Panc1 (cell line): ENCODE measurements at regions not wholly inside any gene's neighbourhood (a gene's known extent, or its start where the extent isn't known, plus 50 kb on each side); places are given as distances from the start of the nearest gene placed in this dataset.

Experiments
- POLR2AphosphoS5 ChIP-seq: IDR thresholded peaks from 2 replicates; pipeline ENCODE4 v1.6.1; 2012; ENCODE audit warnings: mild to moderate bottlenecking, low read depth, low read length, moderate library complexity
- SIN3A ChIP-seq: IDR thresholded peaks from 2 replicates; pipeline ENCODE4 v1.6.1; 2012; ENCODE audit warnings: low read depth, mild to moderate bottlenecking, low read length, moderate library complexity, borderline replicate concordance; ENCODE audit not compliant: insufficient read depth
- TCF7L2 ChIP-seq: IDR thresholded peaks from 2 replicates; pipeline ENCODE4 v1.6.1; 2011; ENCODE audit warnings: mild to moderate bottlenecking, low read depth, low read length, inconsistent platforms
- TF ChIP-seq, protein P1 (sequence below): fragments of 450-650 bp; IDR thresholded peaks from 2 replicates; pipeline ENCODE4 v1.5.1; 2017; ENCODE audit warnings: mild to moderate bottlenecking
- TF ChIP-seq, protein P2 (sequence below), 2 experiments: IDR thresholded peaks; 2 replicates each; pipeline ENCODE4 v1.6.1; 2011 to 2012; ENCODE audit warnings: low read depth in 2 of 2, control low read depth in 1 of 2, low read length in 1 of 2, mild to moderate bottlenecking in 1 of 2, moderate library complexity in 1 of 2; ENCODE audit not compliant: insufficient read depth in 1 of 2

DNA sequence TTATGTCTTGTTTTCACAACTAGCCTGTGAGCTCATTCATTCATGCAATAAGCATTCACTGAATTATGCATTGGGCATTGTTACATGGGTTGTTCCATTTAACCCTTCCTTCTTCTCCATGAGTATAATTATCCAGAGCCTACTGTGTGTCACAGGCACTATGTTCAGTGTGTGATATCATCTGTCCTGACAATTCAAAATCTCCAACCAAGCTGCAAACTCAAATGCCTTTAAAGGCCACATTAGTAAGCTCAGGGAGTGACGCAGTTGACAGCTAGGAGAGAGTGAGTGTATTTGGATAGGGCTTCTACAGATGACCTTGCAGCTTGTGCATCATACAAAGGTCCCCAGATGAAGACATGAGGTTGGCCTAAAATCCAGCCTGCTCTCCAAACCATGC, 289.5 kb downstream of the OMA1 start:
- TF ChIP-seq, protein P1, sequence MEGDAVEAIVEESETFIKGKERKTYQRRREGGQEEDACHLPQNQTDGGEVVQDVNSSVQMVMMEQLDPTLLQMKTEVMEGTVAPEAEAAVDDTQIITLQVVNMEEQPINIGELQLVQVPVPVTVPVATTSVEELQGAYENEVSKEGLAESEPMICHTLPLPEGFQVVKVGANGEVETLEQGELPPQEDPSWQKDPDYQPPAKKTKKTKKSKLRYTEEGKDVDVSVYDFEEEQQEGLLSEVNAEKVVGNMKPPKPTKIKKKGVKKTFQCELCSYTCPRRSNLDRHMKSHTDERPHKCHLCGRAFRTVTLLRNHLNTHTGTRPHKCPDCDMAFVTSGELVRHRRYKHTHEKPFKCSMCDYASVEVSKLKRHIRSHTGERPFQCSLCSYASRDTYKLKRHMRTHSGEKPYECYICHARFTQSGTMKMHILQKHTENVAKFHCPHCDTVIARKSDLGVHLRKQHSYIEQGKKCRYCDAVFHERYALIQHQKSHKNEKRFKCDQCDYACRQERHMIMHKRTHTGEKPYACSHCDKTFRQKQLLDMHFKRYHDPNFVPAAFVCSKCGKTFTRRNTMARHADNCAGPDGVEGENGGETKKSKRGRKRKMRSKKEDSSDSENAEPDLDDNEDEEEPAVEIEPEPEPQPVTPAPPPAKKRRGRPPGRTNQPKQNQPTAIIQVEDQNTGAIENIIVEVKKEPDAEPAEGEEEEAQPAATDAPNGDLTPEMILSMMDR, result no peak
- no peak for TF ChIP-seq SIN3A
- TF ChIP-seq TCF7L2, result no peak
- TF ChIP-seq, protein P2, sequence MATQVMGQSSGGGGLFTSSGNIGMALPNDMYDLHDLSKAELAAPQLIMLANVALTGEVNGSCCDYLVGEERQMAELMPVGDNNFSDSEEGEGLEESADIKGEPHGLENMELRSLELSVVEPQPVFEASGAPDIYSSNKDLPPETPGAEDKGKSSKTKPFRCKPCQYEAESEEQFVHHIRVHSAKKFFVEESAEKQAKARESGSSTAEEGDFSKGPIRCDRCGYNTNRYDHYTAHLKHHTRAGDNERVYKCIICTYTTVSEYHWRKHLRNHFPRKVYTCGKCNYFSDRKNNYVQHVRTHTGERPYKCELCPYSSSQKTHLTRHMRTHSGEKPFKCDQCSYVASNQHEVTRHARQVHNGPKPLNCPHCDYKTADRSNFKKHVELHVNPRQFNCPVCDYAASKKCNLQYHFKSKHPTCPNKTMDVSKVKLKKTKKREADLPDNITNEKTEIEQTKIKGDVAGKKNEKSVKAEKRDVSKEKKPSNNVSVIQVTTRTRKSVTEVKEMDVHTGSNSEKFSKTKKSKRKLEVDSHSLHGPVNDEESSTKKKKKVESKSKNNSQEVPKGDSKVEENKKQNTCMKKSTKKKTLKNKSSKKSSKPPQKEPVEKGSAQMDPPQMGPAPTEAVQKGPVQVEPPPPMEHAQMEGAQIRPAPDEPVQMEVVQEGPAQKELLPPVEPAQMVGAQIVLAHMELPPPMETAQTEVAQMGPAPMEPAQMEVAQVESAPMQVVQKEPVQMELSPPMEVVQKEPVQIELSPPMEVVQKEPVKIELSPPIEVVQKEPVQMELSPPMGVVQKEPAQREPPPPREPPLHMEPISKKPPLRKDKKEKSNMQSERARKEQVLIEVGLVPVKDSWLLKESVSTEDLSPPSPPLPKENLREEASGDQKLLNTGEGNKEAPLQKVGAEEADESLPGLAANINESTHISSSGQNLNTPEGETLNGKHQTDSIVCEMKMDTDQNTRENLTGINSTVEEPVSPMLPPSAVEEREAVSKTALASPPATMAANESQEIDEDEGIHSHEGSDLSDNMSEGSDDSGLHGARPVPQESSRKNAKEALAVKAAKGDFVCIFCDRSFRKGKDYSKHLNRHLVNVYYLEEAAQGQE (IDR thresholded peaks at IDR 0.05; ENCODE audit: insufficient read depth in 1 of 2, low read depth in 2 of 2, low read length in 1 of 2), result no peak
- no peak for TF ChIP-seq POLR2AphosphoS5
